GM18870 (cell line): ENCODE measurements at regions not wholly inside any gene's neighbourhood (a gene's known extent, or its start where the extent isn't known, plus 50 kb on each side); places are given as distances from the start of the nearest gene placed in this dataset.
"Not testable (repeated sequence)": the region's sequence is repeated elsewhere in the genome, so short reads cannot be mapped to it uniquely, and the experiment has no call there.

Experiments used
- ATAC-seq: cut with Tn5 transposase; IDR thresholded peaks from one replicate; pipeline ENCODE4 v1.9.1; 2021; ENCODE audit warnings: moderate library complexity; ENCODE audit not compliant: unreplicated experiment

GRCh38 chr2:102871707-102872106 is 109.9 kb downstream of the TMEM182 start:
- ATAC-seq, result no peak

GRCh38 chr2:102872388-102872787 is 110.6 kb downstream of the TMEM182 start:
- ATAC-seq, result no peak

- not testable (repeated sequence) for ATAC-seq
Measured at GRCh38 chr2:102879513-102879912, 117.7 kb downstream of the TMEM182 start.

DNA sequence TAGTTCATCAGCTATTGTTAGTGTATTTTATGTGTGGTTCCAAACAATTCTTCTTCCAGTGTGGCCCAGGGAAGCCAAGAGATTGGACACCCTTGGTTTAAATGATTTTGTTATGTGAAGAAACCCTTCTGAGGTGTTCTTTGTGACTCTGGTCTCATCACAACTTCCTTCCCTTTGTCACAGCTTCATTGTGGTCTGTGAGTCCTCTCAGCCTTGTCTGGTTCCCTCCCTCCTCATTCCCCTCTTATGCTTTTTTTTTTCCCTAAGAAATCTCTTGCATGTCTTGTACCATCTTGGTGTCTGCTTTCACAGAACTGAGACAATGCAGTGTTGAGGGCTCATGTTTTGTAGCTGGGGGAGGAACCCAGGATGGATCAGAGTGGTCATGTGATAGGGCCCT is 118.9 kb downstream of the TMEM182 start:
- ATAC-seq, result no peak

- no peak for ATAC-seq
Measured at GRCh38 chr2:102886216-102886893, 124.5 kb downstream of the TMEM182 start.

DNA sequence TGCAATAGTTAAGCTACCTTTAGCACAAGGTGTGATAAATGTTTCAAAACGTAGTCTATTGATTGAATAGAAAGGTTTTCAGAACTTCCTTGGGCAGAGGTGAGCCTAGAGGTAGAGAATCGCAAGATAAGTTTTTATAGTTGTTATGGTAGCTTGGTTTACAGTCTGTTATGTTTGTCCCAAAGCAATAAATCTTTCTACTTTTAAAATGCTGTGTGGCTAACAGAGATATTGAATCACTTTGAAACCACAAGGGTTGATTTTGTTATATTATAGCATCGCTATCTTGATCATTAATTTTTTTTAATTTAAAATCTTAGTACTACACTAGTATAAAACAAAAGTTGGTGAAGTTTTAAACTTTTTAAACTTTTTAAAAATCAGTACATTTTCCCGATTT is 126.7 kb downstream of the TMEM182 start:
- ATAC-seq, result no peak

GRCh38 chr2:102891296-102891695 is 129.5 kb downstream of the TMEM182 start:
- ATAC-seq, result no peak

GRCh38 chr2:102892698-102893310 is 131.0 kb downstream of the TMEM182 start:
- no peak for ATAC-seq

- ATAC-seq, result no peak
Measured at GRCh38 chr2:102893870-102894269, 132.0 kb downstream of the TMEM182 start.

GRCh38 chr2:102895376-102895775 is 133.5 kb downstream of the TMEM182 start:
- no peak for ATAC-seq

DNA sequence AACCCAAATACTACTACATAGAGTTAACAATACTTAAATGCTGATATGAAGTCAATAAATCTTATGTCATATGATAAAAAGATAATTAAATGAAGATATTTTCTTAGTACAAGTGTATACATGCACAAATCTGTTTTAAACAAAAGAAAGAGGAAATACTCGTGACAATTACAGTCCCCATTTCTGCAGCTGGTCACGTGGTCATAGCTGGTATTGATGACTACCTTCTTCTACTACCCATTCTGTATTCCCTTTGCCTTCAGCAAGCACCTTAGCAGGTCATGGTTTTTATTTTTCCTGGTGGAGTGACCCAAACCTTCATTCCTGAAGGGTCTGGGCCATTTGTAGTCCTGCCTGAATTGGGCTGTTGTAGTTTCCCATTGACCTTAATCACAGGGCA is 147.4 kb downstream of the TMEM182 start:
- ATAC-seq, result not testable (repeated sequence)

GRCh38 chr2:102910724-102911123 is 148.9 kb downstream of the TMEM182 start:
- ATAC-seq, result no peak

- no peak for ATAC-seq
Measured at GRCh38 chr2:102915128-102915527, 153.3 kb downstream of the TMEM182 start.

DNA sequence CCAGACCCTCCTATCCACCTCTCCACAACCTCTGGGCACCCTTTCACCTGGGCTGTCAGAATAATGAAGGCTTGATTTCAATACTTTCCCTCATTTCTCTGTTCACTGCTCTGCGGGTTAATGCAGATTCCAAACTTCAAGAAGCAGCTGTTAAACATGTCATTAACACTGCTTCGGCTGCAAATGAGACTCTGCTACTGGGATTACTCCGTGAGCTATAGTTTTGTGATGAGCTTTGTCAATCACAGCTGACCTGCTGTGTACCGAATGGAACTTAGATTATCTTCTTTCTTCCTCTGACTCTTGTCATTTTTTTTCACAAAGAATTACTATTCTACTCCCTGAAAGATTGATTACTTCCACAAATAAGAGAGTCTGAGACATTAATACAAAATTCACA is 160.5 kb downstream of the TMEM182 start:
- ATAC-seq, result no peak

DNA sequence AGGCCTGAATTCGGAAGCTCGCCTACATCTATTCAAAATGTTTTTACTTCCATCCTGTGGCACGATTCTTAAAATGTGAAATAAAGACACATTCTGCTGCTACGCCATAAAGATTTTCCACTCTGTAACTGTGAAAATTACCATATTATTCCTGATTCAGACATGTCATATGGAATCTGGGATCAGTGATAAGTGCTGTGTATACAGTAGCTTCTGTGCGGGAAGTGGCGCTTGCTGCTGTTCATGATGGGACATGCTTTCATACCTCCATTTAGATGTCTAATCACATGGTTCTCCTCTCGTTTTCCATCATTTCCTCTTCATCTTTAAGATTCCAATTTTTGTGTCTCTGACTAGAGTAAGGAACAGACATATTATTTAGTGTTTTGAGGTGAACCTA is 163.2 kb downstream of the TMEM182 start:
- ATAC-seq, result no peak

DNA sequence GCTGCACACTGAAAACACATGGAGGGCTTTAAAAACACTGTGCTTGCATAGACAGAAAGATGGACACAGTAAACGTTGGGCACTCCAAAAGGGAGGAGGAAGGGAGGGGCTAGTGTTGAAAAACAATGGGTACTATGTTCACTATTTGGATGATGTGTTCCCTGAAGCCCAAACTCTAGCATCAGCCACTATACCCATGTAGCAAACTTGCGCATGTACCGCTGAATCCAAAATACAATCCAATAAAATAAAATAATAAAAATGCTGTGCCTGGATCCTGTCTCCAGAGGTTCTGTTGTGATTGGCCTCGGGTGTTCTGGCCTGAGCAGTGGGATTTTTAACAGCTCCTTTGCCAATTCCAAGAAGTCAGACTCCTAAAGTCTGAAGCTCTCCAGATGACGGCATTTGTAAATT is 166.0 kb downstream of the TMEM182 start:
- no peak for ATAC-seq

GRCh38 chr2:102929721-102930120 is 167.9 kb downstream of the TMEM182 start:
- no peak for ATAC-seq

DNA sequence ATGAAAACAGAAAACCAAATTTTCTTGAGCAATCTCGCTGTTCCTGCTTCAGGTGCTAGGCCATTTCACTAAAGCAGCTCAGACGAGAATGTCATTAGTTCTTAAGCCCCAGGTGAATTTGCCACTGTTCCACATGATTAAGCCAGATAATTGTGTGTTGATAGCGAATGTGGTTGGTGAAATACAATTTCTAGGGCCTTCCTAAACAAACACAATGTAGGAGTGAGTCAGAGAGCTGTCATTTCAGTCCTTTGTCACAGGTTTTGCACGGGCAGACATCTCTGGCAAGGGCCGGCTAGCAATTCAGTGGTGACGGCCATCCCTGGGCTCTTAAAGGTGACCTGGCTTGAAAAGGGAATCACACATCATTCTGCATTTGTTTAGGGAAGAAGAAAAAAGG is 170.7 kb downstream of the TMEM182 start:
- no peak for ATAC-seq

GRCh38 chr2:102939207-102939606 is 177.4 kb downstream of the TMEM182 start:
- no peak for ATAC-seq

- no peak for ATAC-seq
Measured at GRCh38 chr2:102940684-102941083, 178.9 kb downstream of the TMEM182 start.

DNA sequence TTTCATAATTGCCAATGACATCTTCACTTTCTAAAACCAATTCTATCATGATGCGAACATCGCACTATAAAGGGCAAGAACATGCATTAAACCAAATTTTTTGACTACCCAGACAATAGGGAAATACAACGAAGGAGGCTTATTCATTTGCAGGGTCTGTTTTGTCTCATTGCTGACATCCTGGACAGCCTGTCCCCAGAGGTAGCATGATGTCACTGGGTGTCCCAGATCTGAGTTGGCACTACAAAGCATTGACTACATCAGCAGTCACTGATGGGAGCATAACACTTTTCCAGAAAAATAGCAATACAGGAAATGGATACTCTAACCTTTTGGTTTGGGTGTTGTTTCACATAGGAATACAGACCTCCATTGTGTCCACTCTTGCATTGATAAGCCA is 180.3 kb downstream of the TMEM182 start:
- ATAC-seq, result no peak

DNA sequence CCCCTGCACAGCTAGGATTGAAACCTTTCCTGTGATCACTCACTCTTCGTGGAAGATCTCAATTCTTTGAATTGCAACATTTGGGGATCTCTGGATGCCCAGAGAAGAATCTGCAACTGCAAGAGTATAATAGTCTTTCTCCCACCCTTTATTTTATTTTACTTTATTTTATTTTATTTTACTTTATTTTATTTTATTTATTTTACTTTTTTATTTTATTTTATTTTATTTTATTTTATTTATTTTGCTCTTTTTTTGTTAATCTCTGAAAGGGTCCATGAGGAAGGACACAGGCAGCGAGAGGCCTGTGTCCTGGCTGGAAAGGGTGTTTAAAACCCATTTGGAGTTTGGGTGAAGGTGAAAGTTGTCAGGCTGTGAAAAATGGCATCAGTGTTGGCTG is 181.4 kb downstream of the TMEM182 start:
- no peak for ATAC-seq
